SK-N-SH (cell line): ENCODE measurements at regions not wholly inside any gene's neighbourhood (a gene's known extent, or its start where the extent isn't known, plus 50 kb on each side); places are given as distances from the start of the nearest gene placed in this dataset.

Experiments used
- CTCF ChIA-PET: fragments of 300-600, 350-600 bp; formaldehyde crosslinking; extraction: SDS; loops from one replicate; lab custom pipeline; 2021; lab: Yijun Ruan, JAX
- POLR2A ChIA-PET: fragments of 350-600 bp; sonication (Branson Sonifier 250); formaldehyde crosslinking; extraction: SDS; loops from one replicate; lab custom pipeline; 2020; ENCODE audit warnings: antibody characterized with exemption, inconsistent platforms; lab: Yijun Ruan, JAX
- DNase-seq: peaks from one replicate; pipeline ENCODE4 v3.0.0; 2012
- H2AFZ ChIP-seq: fragments of 200-600 bp; sonication (generic); 2 replicates; pipeline ENCODE4 v1.8.1; 2016; ENCODE audit warnings: antibody characterized with exemption, mild to moderate bottlenecking, low read depth
- H3F3A ChIP-seq: fragments of 200-600 bp; sonication (generic); replicated peaks from 2 replicates; pipeline ENCODE3; 2016; ENCODE audit warnings: antibody characterized with exemption, mild to moderate bottlenecking; ENCODE audit not compliant: insufficient read depth
- H3K27ac ChIP-seq, 2 experiments: fragments of 200-500 bp in 1 of 2; fragments of 200-600 bp in 1 of 2; sonication (Bioruptor generic) in 1 of 2; sonication (generic), shearing (Covaris generic) in 1 of 2; 2 replicates each; pipeline versions ENCODE4 v1.5.1 to v1.6.1; 2014 to 2016; ENCODE audit warnings: low read depth in 2 of 2, inconsistent platforms in 1 of 2, low read length in 1 of 2, mild to moderate bottlenecking in 1 of 2, mixed read lengths in 1 of 2
- H3K27me3 ChIP-seq: fragments of 200-600 bp; sonication (generic), shearing (Covaris generic); 2 replicates; pipeline ENCODE4 v1.6.1; 2016; ENCODE audit warnings: mixed run types; ENCODE audit not compliant: insufficient read depth
- H3K36me3 ChIP-seq, 2 experiments: fragments of 200-500 bp in 1 of 2; fragments of 200-600 bp in 1 of 2; sonication (Bioruptor generic) in 1 of 2; sonication (generic) in 1 of 2; replicated peaks in 1 of 2; 2 replicates each; pipeline versions ENCODE3 to v1.5.1; 2014 to 2016; ENCODE audit warnings: low read length in 1 of 2, mild to moderate bottlenecking in 1 of 2; ENCODE audit not compliant: insufficient read depth in 2 of 2, control insufficient read depth in 1 of 2
- H3K4me1 ChIP-seq, 2 experiments: fragments of 200-500 bp in 1 of 2; fragments of 200-600 bp in 1 of 2; sonication (Bioruptor generic) in 1 of 2; sonication (generic), shearing (Covaris generic) in 1 of 2; 2 replicates each; pipeline versions ENCODE4 v1.5.1 to v1.6.1; 2014 to 2016; ENCODE audit warnings: low read depth in 1 of 2, low read length in 1 of 2, mixed run types in 1 of 2; ENCODE audit not compliant: insufficient read depth in 2 of 2, control insufficient read depth in 1 of 2
- H3K4me2 ChIP-seq: fragments of 200-600 bp; sonication (generic), shearing (Covaris generic); 2 replicates; pipeline ENCODE4 v1.6.1; 2017; ENCODE audit warnings: mixed run types
- H3K4me3 ChIP-seq, 2 experiments: fragments of 200-500 bp in 1 of 2; fragments of 200-600 bp in 1 of 2; sonication (Bioruptor generic) in 1 of 2; sonication (generic), shearing (Covaris generic) in 1 of 2; 2 replicates each; pipeline versions ENCODE4 v1.5.1 to v1.8.1; 2014 to 2016; ENCODE audit warnings: low read depth in 2 of 2, inconsistent platforms in 1 of 2, low read length in 1 of 2, mild to moderate bottlenecking in 1 of 2, mixed read lengths in 1 of 2, moderate library complexity in 1 of 2
- H3K79me2 ChIP-seq: fragments of 200-600 bp; sonication (generic); 2 replicates; pipeline ENCODE4 v1.8.1; 2017; ENCODE audit warnings: mild to moderate bottlenecking; ENCODE audit not compliant: insufficient read depth
- H3K9ac ChIP-seq: fragments of 200-600 bp; sonication (generic); 2 replicates; pipeline ENCODE4 v1.6.1; 2017; ENCODE audit warnings: mixed run types
- H3K9me2 ChIP-seq: fragments of 200-600 bp; sonication (generic); 2 replicates; pipeline ENCODE4 v1.6.1; 2017; ENCODE audit warnings: mixed run types
- H3K9me3 ChIP-seq: fragments of 200-600 bp; sonication (generic); 2 replicates; pipeline ENCODE4 v1.6.1; 2017; ENCODE audit warnings: mixed run types, mild to moderate bottlenecking, moderate library complexity
- H4K20me1 ChIP-seq: fragments of 200-600 bp; sonication (generic); 2 replicates; pipeline ENCODE4 v1.6.1; 2017; ENCODE audit warnings: mild to moderate bottlenecking, mixed run types; ENCODE audit not compliant: insufficient read depth
- CHD2 ChIP-seq: fragments of 150-350 bp; IDR thresholded peaks from 2 replicates; pipeline ENCODE4 v1.6.1; 2018; ENCODE audit warnings: low read length; ENCODE audit not compliant: partially characterized antibody
- CTCF ChIP-seq: fragments of 200-600 bp; sonication (generic); IDR thresholded peaks from 2 replicates; pipeline ENCODE4 v1.6.1; 2017; ENCODE audit warnings: antibody characterized with exemption, mild to moderate bottlenecking, moderate library complexity
- ELF1 ChIP-seq: IDR thresholded peaks from 2 replicates; pipeline ENCODE4 v1.4.0; 2012
- EP300 ChIP-seq, 2 experiments: IDR thresholded peaks; 2 replicates each; pipeline versions ENCODE4 v1.4.0 to v1.6.1; 2012; ENCODE audit warnings: borderline replicate concordance in 1 of 2, low read depth in 1 of 2, low read length in 1 of 2
- EZH2phosphoT487 ChIP-seq: fragments of 200-600 bp; sonication (generic); IDR thresholded peaks from 2 replicates; pipeline ENCODE4 v1.6.1; 2017; ENCODE audit warnings: low read depth, mixed run types, mild to moderate bottlenecking, antibody characterized with exemption, moderate library complexity, borderline replicate concordance
- FOXJ3 ChIP-seq: sonication (generic); formaldehyde crosslinking; IDR thresholded peaks from 2 replicates; pipeline ENCODE4 v1.5.1; 2020; ENCODE audit warnings: mild to moderate bottlenecking, missing genetic modification reagents
- GATA2 ChIP-seq: sonication (generic); formaldehyde crosslinking; IDR thresholded peaks from 2 replicates; pipeline ENCODE4 v1.5.0; 2020; ENCODE audit warnings: mild to moderate bottlenecking, missing genetic modification reagents
- MXI1 ChIP-seq: IDR thresholded peaks from 2 replicates; pipeline ENCODE4 v1.6.1; 2012; ENCODE audit warnings: mild to moderate bottlenecking, low read depth, low read length, improper control_type of control experiment
- NRF1 ChIP-seq: IDR thresholded peaks from 2 replicates; pipeline ENCODE4 v1.6.1; 2012; ENCODE audit warnings: low read depth, mild to moderate bottlenecking, low read length
- REST ChIP-seq: IDR thresholded peaks from 2 replicates; pipeline ENCODE4 v1.6.1; 2012; ENCODE audit warnings: mild to moderate bottlenecking, low read depth, low read length, moderate library complexity
- RFX5 ChIP-seq: IDR thresholded peaks from 2 replicates; pipeline ENCODE4 v1.6.1; 2012; ENCODE audit warnings: mild to moderate bottlenecking, improper control_type of control experiment, low read length
- RXRA ChIP-seq: IDR thresholded peaks from 2 replicates; pipeline ENCODE4 v1.4.0; 2012; ENCODE audit warnings: low read depth, mild to moderate bottlenecking, borderline replicate concordance
- SIN3A ChIP-seq: IDR thresholded peaks from 2 replicates; pipeline ENCODE4 v1.6.1; 2012; ENCODE audit warnings: low read depth, mild to moderate bottlenecking, low read length, moderate library complexity, borderline replicate concordance
- TCF12 ChIP-seq: IDR thresholded peaks from 2 replicates; pipeline ENCODE4 v1.4.0; 2012
- TEAD4 ChIP-seq: IDR thresholded peaks from 2 replicates; pipeline ENCODE4 v1.4.0; 2012; ENCODE audit warnings: mild to moderate bottlenecking, borderline replicate concordance; ENCODE audit not compliant: insufficient read depth
- YY1 ChIP-seq: IDR thresholded peaks from 2 replicates; pipeline ENCODE4 v1.4.0; 2012; ENCODE audit warnings: low read depth, mild to moderate bottlenecking
- WGBS: methylation state at CpG from one replicate; pipeline ENCODE4 v1.1.6; 2017; ENCODE audit warnings: low lambda C conversion rate; 5-methylcytosine and 5-hydroxymethylcytosine counted together
- TF ChIP-seq, protein P1 (sequence below): IDR thresholded peaks from 2 replicates; pipeline ENCODE4 v1.4.0; 2012; ENCODE audit warnings: low read depth
- TF ChIP-seq, protein P2 (sequence below): IDR thresholded peaks from 2 replicates; pipeline ENCODE4; 2012

GRCh38 chr21:23900727-23901126 lies 1706.6 kb downstream of the MRPL39 start (continued):
- no peak for TF ChIP-seq EZH2phosphoT487
- no peak for TF ChIP-seq NRF1
- TF ChIP-seq FOXJ3 (CRISPR knock-in tag), result no peak

- no peak for DNase-seq
- Histone ChIP-seq H3K9me3 (no peaks in the 10 kb centered on the region), H2AFZ (no peak overlapping the region), H3K9me2 (no peaks in the 10 kb centered on the region), H3K27me3 (no peaks in the 10 kb centered on the region)
- TF ChIP-seq TEAD4, result no peak
- TF ChIP-seq, protein P1, sequence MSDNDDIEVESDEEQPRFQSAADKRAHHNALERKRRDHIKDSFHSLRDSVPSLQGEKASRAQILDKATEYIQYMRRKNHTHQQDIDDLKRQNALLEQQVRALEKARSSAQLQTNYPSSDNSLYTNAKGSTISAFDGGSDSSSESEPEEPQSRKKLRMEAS, result no peak
- no peak for TF ChIP-seq REST
- TF ChIP-seq RFX5, result no peak
- no peak for TF ChIP-seq ELF1
- no peak for TF ChIP-seq CTCF
- TF ChIP-seq TCF12, result no peak
- TF ChIP-seq MXI1, result no peak
- TF ChIP-seq CHD2, result no peak
- TF ChIP-seq YY1, result no peak
- TF ChIP-seq EP300 (IDR thresholded peaks at IDR 0.05; ENCODE audit: borderline replicate concordance in 1 of 2, low read depth in 1 of 2, low read length in 1 of 2), result no peak
- TF ChIP-seq GATA2 (CRISPR knock-in tag), result no peak
- no peak for TF ChIP-seq SIN3A
- TF ChIP-seq RXRA, result no peak
- TF ChIP-seq, protein P2, sequence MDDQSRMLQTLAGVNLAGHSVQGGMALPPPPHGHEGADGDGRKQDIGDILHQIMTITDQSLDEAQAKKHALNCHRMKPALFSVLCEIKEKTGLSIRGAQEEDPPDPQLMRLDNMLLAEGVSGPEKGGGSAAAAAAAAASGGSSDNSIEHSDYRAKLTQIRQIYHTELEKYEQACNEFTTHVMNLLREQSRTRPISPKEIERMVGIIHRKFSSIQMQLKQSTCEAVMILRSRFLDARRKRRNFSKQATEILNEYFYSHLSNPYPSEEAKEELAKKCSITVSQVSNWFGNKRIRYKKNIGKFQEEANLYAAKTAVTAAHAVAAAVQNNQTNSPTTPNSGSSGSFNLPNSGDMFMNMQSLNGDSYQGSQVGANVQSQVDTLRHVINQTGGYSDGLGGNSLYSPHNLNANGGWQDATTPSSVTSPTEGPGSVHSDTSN, result no peak
- TF ChIP-seq, all 33 proteins: peak for 0
- no peak overlapping the region for H3K4me2 ChIP-seq
- no peak overlapping the region for H3K9ac ChIP-seq
- ChIA-PET POLR2A (no interaction called here), CTCF (no interaction called here)
- H3K79me2 ChIP-seq, result no peaks in the 10 kb centered on the region
- H4K20me1 ChIP-seq, result no peaks in the 10 kb centered on the region
- H3K36me3 ChIP-seq, result no peaks in the 10 kb centered on the region
- no peaks in the 10 kb centered on the region for H3K4me1 ChIP-seq
- 36% methylated on average over 2 of the region's 2 CpGs for WGBS
- H3K27ac ChIP-seq, result no peak overlapping the region
- H3K4me3 ChIP-seq, result no peak overlapping the region
- H3F3A ChIP-seq, result no peaks in the 10 kb centered on the region
These were observed 1707.7 kb downstream of the MRPL39 start for GRCh38 chr21:23899561-23899960.
